Posterior cingulate gyrus (tissue), 11 donors: ENCODE measurements at regions not wholly inside any gene's neighbourhood (a gene's known extent, or its start where the extent isn't known, plus 50 kb on each side); places are given as distances from the start of the nearest gene placed in this dataset.

Experiments used
- DNase-seq, 10 donors: peaks; one replicate each; pipeline versions ENCODE4 v3.0.0 to v3.0.0-alpha.2; 2020 to 2021; ENCODE audit warnings: mixed read lengths in 3 of 10
- intact Hi-C: fragments of 100-400 bp; cut with DNase I; formaldehyde crosslinking; loops from one replicate; pipeline ENCODE4 v1.15.1; 2023

- intact Hi-C loops: no loop called here
- no peak for DNase-seq
These were observed 110.3 kb upstream of the BACH2 start for GRCh38 chr6:90406957-90407356.

GRCh38 chr6:90406142-90406794 is 109.6 kb upstream of the BACH2 start:
- no peak for DNase-seq
- intact Hi-C loops: no loop called here

- intact Hi-C loops: no loop called here
- DNase-seq: no peak
These were observed 107.1 kb upstream of the BACH2 start for GRCh38 chr6:90403489-90404381.

GRCh38 chr6:90402831-90403192 is 106.2 kb upstream of the BACH2 start:
- no peak for DNase-seq

GRCh38 chr6:90401933-90402830 is 105.5 kb upstream of the BACH2 start:
- intact Hi-C loops: no loop called here
- DNase-seq: no peak

More at GRCh38 chr6:90402831-90403192, 106.2 kb upstream of the BACH2 start:
- intact Hi-C loops: no loop called here

GRCh38 chr6:90399970-90400369 is 103.3 kb upstream of the BACH2 start:
- intact Hi-C loops: no loop called here
- peak in 1 of 10 donors; percentile 81 for DNase-seq

GRCh38 chr6:90397929-90398674 is 101.5 kb upstream of the BACH2 start:
- intact Hi-C loops: no loop called here
- no peak for DNase-seq

- DNase-seq: no peak
- intact Hi-C loops: no loop called here
These were observed 100.4 kb upstream of the BACH2 start for GRCh38 chr6:90397047-90397446.

- peak in 4 of 10 donors; percentile 45 to 90 (median 62) for DNase-seq
- intact Hi-C loops: loop anchor here (2.0 to 5.0 kb wide), 5 partner anchors 84 to 451 kb away; partner anchors contain the start of gene BACH2
These were observed 96.7 kb upstream of the BACH2 start for GRCh38 chr6:90393232-90393884.

GRCh38 chr6:90390379-90390778 is 93.7 kb upstream of the BACH2 start:
- intact Hi-C loops: loop anchor here (5.0 kb wide), 4 partner anchors 87 to 448 kb away; partner anchors contain the start of gene BACH2
- DNase-seq: no peak

- DNase-seq: no peak
- intact Hi-C loops: no loop called here
These were observed 91.8 kb upstream of the BACH2 start for GRCh38 chr6:90388395-90388794.

GRCh38 chr6:90387826-90388225 is 91.2 kb upstream of the BACH2 start:
- intact Hi-C loops: no loop called here
- DNase-seq: no peak

GRCh38 chr6:90387383-90387775 is 90.7 kb upstream of the BACH2 start:
- DNase-seq: no peak
- intact Hi-C loops: no loop called here

GRCh38 chr6:90386399-90387382 is 90.0 kb upstream of the BACH2 start:
- DNase-seq: peak in 1 of 10 donors; percentile 29
- intact Hi-C loops: no loop called here

GRCh38 chr6:90385759-90386313 is 89.2 kb upstream of the BACH2 start:
- intact Hi-C loops: no loop called here
- no peak for DNase-seq

GRCh38 chr6:90384720-90385119 is 88.1 kb upstream of the BACH2 start:
- intact Hi-C loops: no loop called here
- no peak for DNase-seq

GRCh38 chr6:90383196-90383822 is 86.7 kb upstream of the BACH2 start:
- intact Hi-C loops: no loop called here
- DNase-seq: no peak

- intact Hi-C loops: no loop called here
- DNase-seq: no peak
These were observed 86.1 kb upstream of the BACH2 start for GRCh38 chr6:90382760-90383159.
